ENCODE measurements at regions not wholly inside any gene's neighbourhood (a gene's known extent, or its start where the extent isn't known, plus 50 kb on each side); places are given as distances from the start of the nearest gene placed in this dataset.

DNA sequence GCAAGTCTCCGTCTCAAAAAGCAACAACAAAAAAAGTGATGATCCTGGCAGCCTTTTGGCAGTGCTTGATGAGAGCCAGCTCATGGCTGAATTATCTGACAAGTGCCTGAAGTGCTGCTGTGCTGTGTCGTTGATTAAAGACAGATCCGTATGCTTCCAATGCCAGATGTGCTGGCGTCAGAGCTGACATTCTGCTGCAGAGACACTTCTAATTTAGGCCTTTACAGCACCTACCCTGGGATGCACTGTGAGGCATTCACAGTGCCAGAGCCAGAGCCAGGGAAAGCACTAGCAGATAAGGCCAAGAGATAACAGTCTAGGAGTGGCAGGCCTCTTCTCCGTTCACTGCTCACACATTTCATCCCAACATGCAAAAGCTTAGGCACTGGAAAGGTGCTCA, 995.5 kb downstream of the RAB28 start:
- TF ChIP-seq CTCF (IDR thresholded peaks at IDR 0.05): no peak
- TF ChIP-seq POLR2A (IDR thresholded peaks at IDR 0.05): no peak

All from heart left ventricle (tissue), 13 donors.